ENCODE measurements at regions not wholly inside any gene's neighbourhood (a gene's known extent, or its start where the extent isn't known, plus 50 kb on each side); places are given as distances from the start of the nearest gene placed in this dataset.
"Not testable (repeated sequence)": the region's sequence is repeated elsewhere in the genome, so short reads cannot be mapped to it uniquely, and the experiment has no call there.

GRCh38 chr7:17075601-17076255 is 193.9 kb upstream of the AGR3 start:
- FAIRE-seq, result no peak
- no peak for DNase-seq (ENCODE audit: low spot score in 2 of 2)

DNA sequence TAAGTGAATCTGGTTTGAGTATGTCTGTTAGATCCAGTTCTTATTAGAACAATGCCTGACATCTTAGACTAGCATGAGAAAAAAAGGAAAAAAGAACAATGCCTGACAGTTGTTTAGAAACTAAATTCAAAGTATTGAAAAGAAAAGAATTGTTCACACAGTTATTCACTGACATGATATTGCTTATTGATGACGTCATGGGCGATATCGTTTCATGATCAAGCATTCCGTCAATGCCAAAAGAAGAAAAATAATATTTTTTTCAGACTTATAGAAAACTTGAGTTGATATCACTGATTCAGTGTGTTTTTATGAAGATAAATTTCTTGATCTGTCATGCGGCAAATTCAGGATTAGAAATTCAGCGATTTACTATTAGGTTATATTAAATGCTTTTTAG is 196.5 kb upstream of the AGR3 start:
- DNase-seq (ENCODE audit: low spot score in 2 of 2) (no peak), FAIRE-seq (no peak)

DNA sequence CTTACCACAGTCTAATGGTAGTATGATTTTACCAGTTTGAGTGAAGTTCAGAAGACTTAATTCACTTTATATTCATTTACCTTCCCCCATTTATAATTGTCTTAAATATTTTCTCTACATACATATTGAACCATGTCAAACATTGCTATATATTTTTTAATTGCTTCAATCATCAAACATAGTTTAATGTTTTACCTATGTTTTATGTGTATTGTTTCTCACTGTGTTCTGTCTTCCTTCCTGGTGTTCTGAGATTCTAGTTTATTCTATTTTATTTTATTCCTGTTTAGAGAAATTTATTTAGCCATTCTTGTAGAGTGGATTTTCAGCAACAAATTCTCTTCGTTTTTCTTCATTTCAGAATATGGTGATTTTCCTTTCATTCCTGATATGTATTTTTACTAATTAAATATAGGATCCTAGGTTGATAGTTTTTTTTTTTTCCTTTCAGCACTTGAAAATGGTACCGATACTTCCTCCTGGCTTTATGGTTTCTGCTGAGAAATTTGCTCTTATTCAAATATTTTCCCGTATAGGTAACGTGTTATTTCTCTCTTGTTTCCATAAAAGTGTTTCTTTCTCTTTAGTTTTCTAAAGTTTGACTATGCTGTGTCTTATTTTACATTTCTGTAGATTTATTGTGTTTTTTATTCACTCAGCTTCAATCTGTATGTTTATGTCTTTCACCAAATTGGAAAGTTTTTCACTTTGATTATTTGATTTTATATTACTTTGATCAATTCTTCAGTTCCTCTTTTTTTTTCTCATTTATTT is 201.8 kb upstream of the AGR3 start:
- FAIRE-seq, result peak; percentile 47

DNA sequence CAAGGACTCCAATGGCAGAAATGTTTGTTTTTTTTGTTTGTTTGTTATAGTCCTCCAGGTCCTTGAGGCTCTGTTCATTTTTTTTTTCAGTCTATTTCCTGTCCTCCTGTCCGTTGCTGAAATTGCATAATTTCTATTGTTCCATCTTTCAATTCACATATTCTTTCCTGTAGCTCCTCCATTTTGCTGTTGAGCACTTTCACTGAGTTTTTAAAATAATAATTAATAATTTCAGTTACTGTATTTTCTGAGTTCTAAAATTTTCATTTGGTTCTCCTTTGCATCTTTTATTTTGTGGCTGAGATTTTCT is 202.3 kb upstream of the AGR3 start:
- FAIRE-seq, result no peak
- DNase-seq (ENCODE audit: low spot score in 2 of 2), result no peak

More for the DNA sequence above, 201.8 kb upstream of the AGR3 start:
- DNase-seq (ENCODE audit: low spot score in 2 of 2), result no peak

DNA sequence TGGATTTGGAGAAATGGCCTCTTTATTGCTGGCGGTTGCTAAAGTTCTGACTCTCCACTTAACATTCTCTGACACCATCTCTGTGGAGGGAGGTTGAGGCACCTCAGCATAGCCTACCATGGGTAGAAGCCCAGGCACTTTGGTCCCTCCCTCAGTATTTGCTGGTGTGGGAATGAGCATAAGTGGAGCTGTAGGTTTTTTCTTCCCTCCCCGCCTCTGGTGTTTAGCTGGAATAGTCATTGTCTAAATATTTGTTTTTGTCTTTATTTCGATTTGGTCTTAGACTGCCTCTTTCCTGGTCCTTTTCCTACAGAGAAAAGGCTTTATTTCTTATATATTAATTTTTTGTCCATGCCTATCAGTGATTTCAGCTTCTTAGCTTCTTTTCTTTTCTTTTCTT is 203.4 kb upstream of the AGR3 start:
- FAIRE-seq, result no peak
- no peak for DNase-seq (ENCODE audit: low spot score in 2 of 2)

GRCh38 chr7:17086403-17086802 is 204.6 kb upstream of the AGR3 start:
- FAIRE-seq, result no peak
- DNase-seq (ENCODE audit: low spot score in 2 of 2), result no peak

GRCh38 chr7:17090751-17091150 is 207.7 kb upstream of the AHR start:
- no peak for FAIRE-seq
- no peak for DNase-seq (ENCODE audit: low spot score in 2 of 2)

- no peak for DNase-seq (ENCODE audit: low spot score in 2 of 2)
- no peak for FAIRE-seq
Observed at GRCh38 chr7:17093461-17093860, 205.0 kb upstream of the AHR start.

- FAIRE-seq, result no peak
- DNase-seq (ENCODE audit: low spot score in 2 of 2), result no peak
Observed at GRCh38 chr7:17094963-17095574, 203.4 kb upstream of the AHR start.

GRCh38 chr7:17095931-17096330 is 202.5 kb upstream of the AHR start:
- FAIRE-seq, result no peak
- no peak for DNase-seq (ENCODE audit: low spot score in 2 of 2)

DNA sequence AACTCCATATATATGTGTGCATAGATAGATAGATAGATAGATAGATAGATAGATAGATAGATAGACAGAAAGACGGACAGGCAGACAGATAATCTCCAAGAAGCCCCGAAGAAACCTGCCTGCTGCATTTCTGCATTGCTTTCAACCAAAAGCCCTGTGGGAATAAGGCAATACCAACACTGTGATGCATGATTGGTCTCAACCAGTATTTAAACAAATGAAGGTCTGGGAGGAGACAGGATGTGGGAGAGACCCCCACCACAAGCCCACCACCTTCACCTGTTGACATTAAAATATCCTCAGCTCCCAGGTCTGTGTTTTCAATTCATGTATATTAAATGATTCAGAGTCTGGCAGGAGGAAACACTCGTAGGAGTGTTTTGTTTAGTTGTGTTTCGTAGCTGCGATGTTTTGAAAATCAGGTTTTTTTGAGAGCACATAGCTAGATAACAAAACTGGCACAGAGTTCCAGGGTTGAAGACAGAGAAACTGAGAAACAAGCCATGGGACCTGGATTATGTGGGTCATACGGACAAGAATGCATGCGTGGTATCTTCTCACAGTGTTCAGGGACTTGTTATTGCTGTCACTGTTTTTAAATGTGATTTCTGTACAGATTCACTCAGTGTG is 200.7 kb upstream of the AHR start:
- DNase-seq (ENCODE audit: low spot score in 2 of 2) (no peak), FAIRE-seq (no peak)

GRCh38 chr7:17098515-17098914 is 199.9 kb upstream of the AHR start:
- DNase-seq (ENCODE audit: low spot score in 2 of 2) (no peak), FAIRE-seq (no peak)

- DNase-seq (ENCODE audit: low spot score in 2 of 2), result no peak
- FAIRE-seq, result no peak
Observed at GRCh38 chr7:17099083-17099973, 199.1 kb upstream of the AHR start.

GRCh38 chr7:17099974-17100509 is 198.4 kb upstream of the AHR start:
- DNase-seq (ENCODE audit: low spot score in 2 of 2); FAIRE-seq: not testable (repeated sequence)

- FAIRE-seq, result no peak
- DNase-seq (ENCODE audit: low spot score in 2 of 2), result no peak
Observed at GRCh38 chr7:17101207-17101696, 197.2 kb upstream of the AHR start.

GRCh38 chr7:17103170-17103569 is 195.3 kb upstream of the AHR start:
- DNase-seq (ENCODE audit: low spot score in 2 of 2) (no peak), FAIRE-seq (no peak)

DNA sequence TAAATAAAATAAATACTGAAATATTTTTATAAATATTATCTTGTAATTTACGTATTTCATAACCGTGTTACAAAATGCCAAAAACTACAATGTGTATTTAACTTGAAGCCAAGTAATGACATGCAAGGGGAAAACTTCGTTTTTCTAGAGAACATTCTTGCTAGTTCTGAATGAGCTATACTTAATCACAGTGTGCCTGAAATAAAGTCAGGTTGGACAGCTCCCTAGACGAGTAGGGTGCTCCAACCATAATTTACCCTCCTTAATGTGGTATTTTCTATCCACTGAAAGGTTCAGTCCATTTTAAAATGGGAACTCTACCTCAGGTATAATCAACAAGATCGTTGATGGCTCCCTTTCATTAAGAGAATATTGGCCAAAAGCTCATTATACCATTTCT is 194.5 kb upstream of the AHR start:
- no peak for FAIRE-seq

GRCh38 chr7:17104419-17104818 is 194.0 kb upstream of the AHR start:
- DNase-seq (ENCODE audit: low spot score in 2 of 2) (no peak), FAIRE-seq (no peak)

More for the DNA sequence above, 194.5 kb upstream of the AHR start:
- no peak for DNase-seq (ENCODE audit: low spot score in 2 of 2)

DNA sequence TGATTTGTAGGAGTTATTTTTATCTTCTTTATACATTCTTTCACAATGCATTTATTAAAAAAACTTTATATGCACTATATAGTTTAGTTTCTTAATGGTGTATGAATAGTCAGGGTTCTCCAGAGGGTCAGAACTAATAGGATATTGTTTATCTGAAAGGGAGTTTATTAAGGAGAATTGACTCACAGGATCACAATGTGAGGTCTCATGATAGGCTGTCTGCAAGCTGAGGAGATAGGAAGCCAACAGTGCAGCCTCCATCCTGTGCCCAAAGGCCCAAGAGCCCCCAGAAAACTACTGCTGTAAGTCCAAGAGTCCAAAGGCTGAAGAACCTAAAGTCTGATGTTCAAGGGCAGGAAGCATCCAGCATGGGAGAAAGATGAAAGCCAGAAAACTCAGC is 192.8 kb upstream of the AHR start:
- no peak for FAIRE-seq

DNA sequence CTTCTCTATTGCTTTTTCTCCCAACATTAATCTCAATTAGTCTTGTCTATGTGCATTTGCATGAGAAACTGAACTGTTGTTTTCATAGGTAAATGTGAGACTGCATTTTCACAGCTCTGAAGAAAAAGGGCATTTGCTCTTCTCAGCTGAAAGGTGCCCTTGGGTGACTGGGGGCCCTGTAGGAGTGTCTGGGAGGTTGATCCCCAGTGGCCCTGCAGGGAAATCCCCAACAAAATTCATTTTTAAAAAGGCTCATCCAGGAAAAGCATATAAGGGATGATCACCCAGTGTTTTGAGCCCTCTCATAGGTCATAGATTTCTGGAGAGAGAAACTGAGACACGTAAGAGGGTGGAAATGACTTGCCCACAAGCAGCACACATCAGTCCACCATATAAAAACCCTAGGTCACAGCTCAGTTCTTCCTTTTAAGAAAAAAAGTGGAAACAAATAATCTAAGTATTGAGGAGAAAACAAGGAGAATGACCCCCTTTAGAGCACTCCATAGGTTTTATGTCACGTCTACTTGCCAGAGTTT is 190.3 kb upstream of the AHR start:
- FAIRE-seq (no peak), DNase-seq (ENCODE audit: low spot score in 2 of 2) (no peak)

More for the DNA sequence above, 192.8 kb upstream of the AHR start:
- no peak for DNase-seq (ENCODE audit: low spot score in 2 of 2)

All from frontal cortex (tissue), 3 donors.